Epidermal melanocyte (primary cell): ENCODE measurements at regions not wholly inside any gene's neighbourhood (a gene's known extent, or its start where the extent isn't known, plus 50 kb on each side); places are given as distances from the start of the nearest gene placed in this dataset.
"Not testable (repeated sequence)": the region's sequence is repeated elsewhere in the genome, so short reads cannot be mapped to it uniquely, and the experiment has no call there.

ENCODE experiments used
- DNase-seq: peaks from one replicate; pipeline ENCODE4 v3.0.0; 2011; ENCODE audit warnings: low spot score; ENCODE audit not compliant: insufficient read length

GRCh38 chr6:3528081-3528671, 71.3 kb upstream of the SLC22A23 start:
- DNase-seq, result not testable (repeated sequence)

GRCh38 chr6:3527651-3527977, 70.8 kb upstream of the SLC22A23 start:
- no peak for DNase-seq

GRCh38 chr6:3526962-3527650, 70.3 kb upstream of the SLC22A23 start:
- no peak for DNase-seq

- no peak for DNase-seq
Observed at GRCh38 chr6:3525915-3526314, 69.1 kb upstream of the SLC22A23 start.

- no peak for DNase-seq
Observed at GRCh38 chr6:3524456-3524855, 67.6 kb upstream of the SLC22A23 start.

- DNase-seq, result no peak
Observed at GRCh38 chr6:3523966-3524365, 67.1 kb upstream of the SLC22A23 start.

GRCh38 chr6:3523271-3523670, 66.4 kb upstream of the SLC22A23 start:
- no peak for DNase-seq

DNA sequence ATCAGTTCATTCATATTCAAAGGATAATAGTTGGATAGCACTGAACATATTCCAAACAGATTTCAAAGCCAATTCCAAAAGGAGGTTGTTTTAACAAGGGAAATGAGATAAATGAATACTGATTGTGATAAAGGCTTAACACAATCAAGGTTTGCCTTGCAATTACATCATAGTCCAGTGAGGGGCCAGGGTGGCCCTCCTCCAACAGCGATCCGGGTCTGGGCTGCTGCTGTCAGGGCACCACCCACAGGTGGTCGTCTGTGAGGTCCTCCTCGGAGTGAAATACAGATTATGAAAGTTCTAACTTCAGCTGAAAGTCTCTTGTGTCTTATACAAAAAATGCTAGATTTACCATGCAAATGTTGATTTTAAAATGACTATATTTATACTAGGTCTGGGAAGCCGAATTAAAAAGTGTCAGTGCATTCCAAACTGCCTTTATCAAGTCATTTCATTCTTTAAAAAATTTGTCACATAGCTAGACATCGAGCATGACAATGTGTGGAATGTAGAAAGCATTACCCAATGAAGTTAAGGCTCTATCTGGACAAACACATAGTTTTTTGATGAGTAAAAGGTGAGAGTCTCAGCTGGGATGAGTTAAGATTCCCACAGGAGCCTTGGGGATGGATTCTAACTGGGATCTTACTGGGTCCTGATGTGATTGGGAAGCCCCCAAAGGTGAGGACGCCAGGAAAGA, 65.9 kb upstream of the SLC22A23 start:
- no peak for DNase-seq

DNA sequence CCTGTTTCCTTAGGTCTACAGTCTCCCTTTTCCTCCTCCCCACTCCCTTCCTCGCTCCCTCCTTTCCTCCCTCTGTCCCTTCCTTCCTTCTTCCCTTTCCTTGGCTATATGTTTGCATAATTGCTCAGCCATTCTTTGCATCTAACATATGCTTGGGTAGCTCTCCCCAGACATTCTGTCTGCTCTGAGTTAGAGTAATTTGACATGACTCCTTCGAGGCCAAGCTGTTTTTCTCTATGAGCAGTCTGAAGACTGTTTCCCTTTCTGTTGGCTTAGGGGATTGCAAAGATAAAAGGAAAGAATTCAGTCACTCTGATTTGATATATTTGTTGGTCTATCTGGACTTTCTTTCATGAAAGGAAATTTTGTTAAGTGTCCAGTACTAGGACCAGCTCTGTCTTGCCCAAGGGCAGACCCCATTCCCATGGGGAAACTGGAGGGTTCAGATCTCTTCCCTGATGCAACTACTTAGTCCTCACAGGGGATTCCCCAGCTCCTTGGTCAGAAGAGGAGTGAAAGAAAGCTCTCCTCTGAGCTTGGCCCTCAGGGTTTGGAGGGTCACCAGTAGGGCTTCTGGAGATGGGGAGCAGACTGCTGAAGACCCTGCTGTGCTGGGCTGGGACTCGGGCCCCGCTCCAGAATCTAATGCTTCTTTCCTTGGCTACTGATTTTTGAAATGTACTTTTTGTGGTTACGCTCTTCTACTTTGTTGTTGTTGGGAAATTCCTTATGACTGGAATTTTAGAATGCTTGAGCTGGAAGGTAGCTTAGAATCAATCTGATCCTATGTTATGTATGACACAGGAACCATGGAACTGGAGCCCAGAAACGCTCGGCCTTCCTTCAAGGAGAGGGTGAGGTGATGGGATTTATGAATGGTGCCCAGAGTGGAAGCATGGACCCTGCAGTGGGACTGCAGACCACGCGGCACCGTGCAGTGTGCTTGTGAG, 63.7 kb upstream of the SLC22A23 start:
- DNase-seq, result no peak

DNA sequence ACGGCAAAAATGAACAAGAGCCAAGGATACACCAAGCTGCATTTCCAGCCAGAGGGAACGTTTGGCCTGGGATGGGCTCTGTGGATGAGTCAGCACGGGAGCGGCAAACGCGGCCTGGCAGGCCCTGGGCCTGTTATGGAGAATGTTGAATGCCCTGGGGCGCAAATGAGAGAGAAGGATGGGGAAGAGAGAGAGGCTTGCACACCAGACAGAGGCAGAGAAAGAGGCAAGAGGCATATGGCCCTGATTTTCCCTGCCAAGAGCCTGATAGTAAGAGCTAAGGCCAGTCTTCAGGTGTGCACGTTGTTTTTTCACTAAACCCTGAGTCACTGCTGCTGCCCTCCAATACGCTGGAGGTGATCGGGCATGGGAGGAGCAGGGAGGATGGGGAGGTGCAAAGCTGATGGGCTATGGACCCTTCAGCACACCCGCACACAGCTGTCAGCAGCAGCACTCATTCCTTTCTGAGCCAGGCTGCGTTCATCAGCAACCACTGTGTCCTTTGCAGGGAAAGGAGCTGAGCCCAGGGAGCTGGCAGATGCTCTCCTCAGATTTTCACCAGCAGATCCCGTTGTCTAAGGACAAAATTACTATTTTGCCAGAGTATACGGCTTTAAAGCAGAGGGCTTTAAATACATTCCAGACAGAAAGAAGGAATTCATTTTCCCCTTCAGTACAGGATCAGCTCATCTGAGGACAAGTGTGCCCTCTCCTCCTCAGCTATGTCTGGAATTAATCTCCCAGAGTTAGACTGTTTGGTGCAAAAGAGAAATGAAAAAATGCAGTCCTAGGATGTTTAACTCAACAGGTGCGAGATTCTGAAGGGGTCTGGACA, 61.7 kb upstream of the SLC22A23 start:
- DNase-seq, result peak; percentile 37

DNA sequence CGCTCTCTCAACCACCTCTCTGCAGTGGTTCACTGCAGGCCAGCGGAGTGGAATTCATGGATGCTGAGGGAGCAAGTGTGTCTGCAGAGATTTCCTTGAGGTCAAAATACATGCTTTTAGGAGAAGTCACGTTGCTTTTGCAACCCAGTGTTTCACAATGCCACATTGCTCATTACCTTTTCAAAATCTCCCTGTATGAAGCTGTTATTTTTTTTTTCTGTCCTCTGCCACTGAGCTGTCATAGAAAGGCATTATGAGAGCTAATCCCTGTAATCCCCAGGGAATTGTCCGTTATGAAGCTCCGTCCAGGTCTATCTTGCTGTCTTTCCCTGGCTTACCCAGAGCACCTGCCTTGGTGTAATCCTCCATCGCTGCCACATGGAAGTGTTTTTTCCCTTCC, 60.5 kb upstream of the SLC22A23 start:
- no peak for DNase-seq

GRCh38 chr6:3516092-3516491, 59.2 kb upstream of the SLC22A23 start:
- DNase-seq, result no peak

DNA sequence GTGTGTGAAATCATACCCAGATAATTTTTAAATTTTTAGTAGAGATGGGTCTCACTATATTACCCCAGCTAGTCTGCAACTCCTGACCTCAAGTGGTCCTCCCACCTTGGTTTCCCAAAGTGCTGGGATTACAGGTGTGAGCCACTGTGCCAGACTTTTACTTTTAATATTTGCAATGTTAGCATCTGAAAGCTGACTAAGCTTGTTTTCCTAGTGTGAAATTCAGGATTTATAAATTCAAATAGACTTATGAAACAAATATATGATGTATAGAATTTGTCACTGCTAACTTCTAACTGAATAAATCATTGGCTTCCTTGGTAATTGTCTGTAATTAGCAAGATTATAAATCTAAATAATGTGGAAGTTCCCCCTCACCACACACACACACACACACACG, 58.8 kb upstream of the SLC22A23 start:
- no peak for DNase-seq

DNA sequence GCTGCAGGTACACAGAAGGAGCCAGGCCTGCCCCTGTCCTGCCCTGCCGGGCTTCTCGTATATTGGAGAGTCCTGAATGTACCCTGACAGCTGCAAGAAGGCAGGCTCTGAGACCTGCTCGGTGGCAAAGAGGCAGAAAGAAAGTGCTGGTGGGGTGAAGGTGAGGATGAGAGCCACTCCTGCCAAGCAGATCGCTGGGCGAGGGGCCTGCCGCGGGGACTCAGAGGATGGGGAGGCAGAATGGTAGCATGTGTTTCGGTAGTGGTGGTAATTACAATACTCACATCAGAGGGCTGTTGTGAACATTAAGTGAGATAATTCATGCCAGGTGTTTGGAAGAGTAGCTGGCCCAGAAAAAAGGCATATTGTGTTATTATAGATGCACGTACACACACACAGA, 56.6 kb upstream of the SLC22A23 start:
- no peak for DNase-seq

GRCh38 chr6:3512832-3513231, 56.0 kb upstream of the SLC22A23 start:
- DNase-seq, result no peak

DNA sequence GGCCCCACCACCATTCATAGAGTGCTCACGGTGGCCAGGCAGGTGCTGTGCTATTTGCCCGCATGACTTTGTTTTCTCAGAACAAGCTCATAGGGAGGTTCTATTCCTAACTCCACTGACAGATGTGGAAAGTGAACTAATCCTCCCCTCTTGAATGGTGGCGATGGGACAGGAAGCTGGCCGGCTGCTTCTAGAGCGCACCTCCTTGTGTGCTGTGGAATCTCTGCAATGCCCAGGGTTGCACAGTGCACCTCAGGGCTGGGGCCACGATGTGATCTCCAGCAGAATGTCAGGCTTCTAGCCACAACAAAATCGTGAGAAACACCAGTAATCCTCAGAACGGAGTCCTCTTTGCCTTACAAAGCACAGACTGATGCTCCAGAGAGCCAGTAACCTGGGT, 53.8 kb upstream of the SLC22A23 start:
- DNase-seq, result no peak

DNA sequence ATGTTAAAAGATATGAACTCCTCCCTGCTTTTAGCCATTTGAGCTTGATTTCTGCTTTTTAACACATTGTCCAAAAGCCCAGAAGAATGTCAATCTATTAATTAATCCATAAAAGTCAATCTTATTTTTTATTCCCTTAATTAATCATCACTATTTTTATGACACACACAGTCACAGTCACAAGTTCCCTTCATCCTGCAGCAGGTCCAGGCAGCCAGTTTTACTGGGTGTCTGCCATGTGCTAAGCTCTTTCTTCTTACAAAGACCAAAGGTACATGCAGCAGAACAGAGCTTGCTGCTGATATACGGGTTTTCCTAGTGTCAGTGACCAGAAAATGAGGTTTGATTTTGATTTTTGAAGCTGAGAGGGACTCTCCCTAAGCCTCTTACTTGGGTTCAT, 53.3 kb upstream of the SLC22A23 start:
- DNase-seq, result no peak

GRCh38 chr6:3509336-3509735, 52.5 kb upstream of the SLC22A23 start:
- no peak for DNase-seq

DNA sequence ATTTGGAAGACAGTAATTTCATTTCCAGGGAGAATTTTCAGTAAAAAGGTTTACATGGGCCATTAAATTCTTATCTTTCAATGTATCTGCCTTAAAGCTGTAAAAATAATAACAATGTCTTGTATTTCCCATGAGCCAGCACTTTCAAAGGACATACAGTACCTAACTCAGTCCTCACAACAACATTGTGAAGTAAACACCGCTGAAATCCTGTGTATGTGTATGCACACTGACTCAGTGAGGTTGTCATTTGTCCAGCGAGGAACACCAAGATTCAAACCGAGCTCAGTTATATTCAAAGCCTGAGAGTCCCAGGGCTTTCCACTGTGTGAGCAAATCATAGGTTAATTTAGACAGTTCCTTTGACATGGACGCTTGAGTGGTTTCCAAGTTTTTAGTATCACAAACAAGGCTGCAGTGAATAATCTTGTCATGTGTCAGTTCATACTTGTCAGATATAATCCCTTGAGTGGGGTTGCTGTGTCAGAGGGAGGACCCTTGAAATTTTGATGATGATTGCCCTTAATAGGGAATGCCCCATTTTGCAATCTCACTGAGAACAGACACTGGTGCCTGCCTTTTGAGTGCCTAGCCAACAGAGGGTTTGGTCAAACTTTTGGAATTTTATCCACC, 50.0 kb upstream of the SLC22A23 start:
- no peak for DNase-seq
